HEK293 (cell line): ENCODE measurements at regions not wholly inside any gene's neighbourhood (a gene's known extent, or its start where the extent isn't known, plus 50 kb on each side); places are given as distances from the start of the nearest gene placed in this dataset.

Experiments used
- CTCF ChIA-PET: fragments of 350-600 bp; formaldehyde crosslinking; extraction: SDS; loops from one replicate; lab custom pipeline; 2021; ENCODE audit warnings: antibody characterized with exemption; lab: Yijun Ruan, JAX
- POLR2A ChIA-PET: fragments of 300-600 bp; formaldehyde crosslinking; extraction: SDS; loops from one replicate; lab custom pipeline; 2020; ENCODE audit warnings: antibody characterized with exemption, inconsistent platforms; lab: Yijun Ruan, JAX
- H3K27ac ChIP-seq: fragments of 200-500 bp; sonication (Bioruptor generic); 2 replicates; pipeline ENCODE4 v1.5.1; 2014; ENCODE audit warnings: low read depth, low read length, control low read depth, inconsistent platforms; ENCODE audit errors: extremely low read depth
- H3K36me3 ChIP-seq, 2 experiments: fragments of 200-500 bp in 1 of 2; sonication (Bioruptor generic) in 1 of 2; 1 replicate in 1 of 2; 2 replicates in 1 of 2; pipeline ENCODE4 v1.5.1; 2014 to 2017; ENCODE audit warnings: inconsistent platforms in 2 of 2, low read length in 2 of 2; ENCODE audit not compliant: control insufficient read depth in 2 of 2, insufficient read depth in 1 of 2
- H3K4me1 ChIP-seq: fragments of 200-500 bp; sonication (Bioruptor generic); 2 replicates; pipeline ENCODE4 v1.5.1; 2014; ENCODE audit warnings: mild to moderate bottlenecking, low read length, inconsistent platforms; ENCODE audit not compliant: control insufficient read depth, insufficient read depth
- H3K4me3 ChIP-seq: 2 replicates; pipeline ENCODE4 v1.5.1; 2011; ENCODE audit warnings: low read depth, mild to moderate bottlenecking, control low read depth, low read length, moderate library complexity
- H3K9me3 ChIP-seq: fragments of 200-500 bp; sonication (Bioruptor generic); 2 replicates; pipeline ENCODE4 v1.5.1; 2014; ENCODE audit warnings: low read depth, low read length, inconsistent platforms; ENCODE audit not compliant: control insufficient read depth, insufficient read depth
- BCL11B ChIP-seq: fragments of 450-650 bp; formaldehyde crosslinking; IDR thresholded peaks from 2 replicates; pipeline ENCODE4 v1.5.1; 2016; ENCODE audit warnings: low read depth, missing biosample characterization, missing genetic modification characterization
- GLI4 ChIP-seq: fragments of 450-650 bp; formaldehyde crosslinking; IDR thresholded peaks from 2 replicates; pipeline ENCODE4 v1.5.1; 2016; ENCODE audit warnings: missing biosample characterization, missing genetic modification characterization
- GLIS2 ChIP-seq: fragments of 450-650 bp; formaldehyde crosslinking; IDR thresholded peaks from 2 replicates; pipeline ENCODE4 v1.5.1; 2016; ENCODE audit warnings: missing biosample characterization, missing genetic modification characterization
- IKZF3 ChIP-seq: fragments of 450-650 bp; IDR thresholded peaks from 2 replicates; pipeline ENCODE4 v1.5.0; 2018; ENCODE audit warnings: missing biosample characterization, mild to moderate bottlenecking, missing genetic modification characterization, moderate library complexity
- MYNN ChIP-seq: fragments of 450-650 bp; formaldehyde crosslinking; IDR thresholded peaks from 2 replicates; pipeline ENCODE4 v1.5.1; 2016; ENCODE audit warnings: missing biosample characterization, missing genetic modification characterization, borderline replicate concordance
- RBAK ChIP-seq: fragments of 450-650 bp; formaldehyde crosslinking; IDR thresholded peaks from 2 replicates; pipeline ENCODE4 v1.5.1; 2016; ENCODE audit warnings: missing biosample characterization, missing genetic modification characterization
- SCRT1 ChIP-seq: fragments of 450-650 bp; formaldehyde crosslinking; IDR thresholded peaks from 2 replicates; pipeline ENCODE4 v1.5.1; 2016; ENCODE audit warnings: missing biosample characterization, missing genetic modification characterization, borderline replicate concordance
- ZFP3 ChIP-seq: fragments of 450-650 bp; formaldehyde crosslinking; IDR thresholded peaks from 2 replicates; pipeline ENCODE4 v1.5.1; 2016; ENCODE audit warnings: low read depth, missing biosample characterization, missing genetic modification characterization
- ZNF16 ChIP-seq: fragments of 450-650 bp; formaldehyde crosslinking; IDR thresholded peaks from 2 replicates; pipeline ENCODE4 v1.5.1; 2016; ENCODE audit warnings: low read depth, missing biosample characterization, missing genetic modification characterization
- ZNF175 ChIP-seq: fragments of 450-650 bp; formaldehyde crosslinking; IDR thresholded peaks from 2 replicates; pipeline ENCODE4 v1.5.1; 2016; ENCODE audit warnings: missing biosample characterization, missing genetic modification characterization
- ZNF221 ChIP-seq: fragments of 450-650 bp; formaldehyde crosslinking; IDR thresholded peaks from 2 replicates; pipeline ENCODE4 v1.5.1; 2017; ENCODE audit warnings: missing biosample characterization, missing genetic modification characterization, borderline replicate concordance
- ZNF354C ChIP-seq: fragments of 450-650 bp; formaldehyde crosslinking; IDR thresholded peaks from 2 replicates; pipeline ENCODE4 v1.5.1; 2016; ENCODE audit warnings: missing biosample characterization, missing genetic modification characterization, low read depth, borderline replicate concordance
- ZNF423 ChIP-seq: fragments of 450-650 bp; formaldehyde crosslinking; IDR thresholded peaks from 2 replicates; pipeline ENCODE4 v1.5.1; 2016; ENCODE audit warnings: missing biosample characterization, missing genetic modification characterization
- ZNF571 ChIP-seq: fragments of 450-650 bp; formaldehyde crosslinking; IDR thresholded peaks from 2 replicates; pipeline ENCODE4 v1.5.0; 2017; ENCODE audit warnings: missing biosample characterization, missing genetic modification characterization
- ZNF600 ChIP-seq: fragments of 450-650 bp; formaldehyde crosslinking; IDR thresholded peaks from 2 replicates; pipeline ENCODE4 v1.5.1; 2016; ENCODE audit warnings: missing biosample characterization, missing genetic modification characterization
- ZNF791 ChIP-seq: fragments of 450-650 bp; formaldehyde crosslinking; IDR thresholded peaks from 2 replicates; pipeline ENCODE4 v1.5.1; 2016; ENCODE audit warnings: missing biosample characterization, missing genetic modification characterization
- TF ChIP-seq, protein P1 (sequence below): fragments of 450-650 bp; formaldehyde crosslinking; IDR thresholded peaks from 2 replicates; pipeline ENCODE4 v1.5.1; 2016; ENCODE audit warnings: missing biosample characterization, missing genetic modification characterization, low read depth
- TF ChIP-seq, protein P2 (sequence below): fragments of 450-650 bp; formaldehyde crosslinking; IDR thresholded peaks from 2 replicates; pipeline ENCODE4 v1.5.1; 2016; ENCODE audit warnings: missing biosample characterization, missing genetic modification characterization
- TF ChIP-seq, protein P3 (sequence below): sonication (generic); formaldehyde crosslinking; IDR thresholded peaks from 2 replicates; pipeline ENCODE4 v1.8.1; 2022; ENCODE audit warnings: mild to moderate bottlenecking, moderate library complexity, missing genetic modification reagents

DNA sequence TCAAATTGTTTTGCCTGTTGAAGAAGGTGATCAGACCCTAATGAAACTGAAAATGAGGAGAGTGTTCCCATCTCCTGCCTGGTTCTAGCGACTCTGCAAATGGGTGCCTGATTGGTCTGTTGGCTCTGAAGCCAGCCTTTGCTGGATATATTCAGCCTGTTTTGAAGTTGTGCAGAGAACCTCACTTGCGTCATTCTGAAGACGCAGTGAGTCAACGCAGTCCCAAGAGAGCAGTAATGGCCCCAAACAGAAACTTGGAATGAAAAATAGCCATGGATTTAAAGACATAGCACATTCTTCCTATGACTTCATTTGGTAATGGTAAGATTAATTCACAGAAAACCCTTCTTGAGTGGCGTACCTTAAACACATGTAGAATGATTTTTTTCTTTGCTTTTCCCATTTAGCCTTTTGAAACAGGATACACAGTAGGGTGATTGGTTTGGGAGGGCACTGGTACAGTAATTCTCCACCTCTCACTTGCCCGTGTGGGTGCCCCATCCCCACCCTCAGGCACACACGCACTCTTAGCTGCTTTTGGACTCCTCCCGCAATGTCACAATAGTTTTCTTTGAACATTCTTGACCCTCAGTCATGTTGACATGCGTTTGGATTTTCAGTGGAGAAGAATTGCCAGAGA, 54.1 kb upstream of the ABL1 start (continued):
- TF ChIP-seq ZNF791 (no peak), IKZF3 (tag by site-specific recombination) (peak; percentile 99), ZNF175 (no peak), ZNF571 (tag by site-specific recombination) (no peak), ZNF16 (no peak), ZNF600 (peak; percentile 61), BCL11B (tag by site-specific recombination) (peak; percentile 52; the same call in 1 of the 2 replicates), ZNF221 (tag by site-specific recombination) (no peak), ZFP3 (tag by site-specific recombination) (no peak), SCRT1 (tag by site-specific recombination) (0 out of 2 replicates have a peak, but pooled peaks have one; percentile 16), GLI4 (tag by site-specific recombination) (no peak), RBAK (no peak), GLIS2 (tag by site-specific recombination) (peak; percentile 47), ZNF423 (tag by site-specific recombination) (peak; percentile 92)
- TF ChIP-seq, protein P1, sequence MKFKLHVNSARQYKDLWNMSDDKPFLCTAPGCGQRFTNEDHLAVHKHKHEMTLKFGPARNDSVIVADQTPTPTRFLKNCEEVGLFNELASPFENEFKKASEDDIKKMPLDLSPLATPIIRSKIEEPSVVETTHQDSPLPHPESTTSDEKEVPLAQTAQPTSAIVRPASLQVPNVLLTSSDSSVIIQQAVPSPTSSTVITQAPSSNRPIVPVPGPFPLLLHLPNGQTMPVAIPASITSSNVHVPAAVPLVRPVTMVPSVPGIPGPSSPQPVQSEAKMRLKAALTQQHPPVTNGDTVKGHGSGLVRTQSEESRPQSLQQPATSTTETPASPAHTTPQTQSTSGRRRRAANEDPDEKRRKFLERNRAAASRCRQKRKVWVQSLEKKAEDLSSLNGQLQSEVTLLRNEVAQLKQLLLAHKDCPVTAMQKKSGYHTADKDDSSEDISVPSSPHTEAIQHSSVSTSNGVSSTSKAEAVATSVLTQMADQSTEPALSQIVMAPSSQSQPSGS, result peak; percentile 92
- TF ChIP-seq, protein P2, sequence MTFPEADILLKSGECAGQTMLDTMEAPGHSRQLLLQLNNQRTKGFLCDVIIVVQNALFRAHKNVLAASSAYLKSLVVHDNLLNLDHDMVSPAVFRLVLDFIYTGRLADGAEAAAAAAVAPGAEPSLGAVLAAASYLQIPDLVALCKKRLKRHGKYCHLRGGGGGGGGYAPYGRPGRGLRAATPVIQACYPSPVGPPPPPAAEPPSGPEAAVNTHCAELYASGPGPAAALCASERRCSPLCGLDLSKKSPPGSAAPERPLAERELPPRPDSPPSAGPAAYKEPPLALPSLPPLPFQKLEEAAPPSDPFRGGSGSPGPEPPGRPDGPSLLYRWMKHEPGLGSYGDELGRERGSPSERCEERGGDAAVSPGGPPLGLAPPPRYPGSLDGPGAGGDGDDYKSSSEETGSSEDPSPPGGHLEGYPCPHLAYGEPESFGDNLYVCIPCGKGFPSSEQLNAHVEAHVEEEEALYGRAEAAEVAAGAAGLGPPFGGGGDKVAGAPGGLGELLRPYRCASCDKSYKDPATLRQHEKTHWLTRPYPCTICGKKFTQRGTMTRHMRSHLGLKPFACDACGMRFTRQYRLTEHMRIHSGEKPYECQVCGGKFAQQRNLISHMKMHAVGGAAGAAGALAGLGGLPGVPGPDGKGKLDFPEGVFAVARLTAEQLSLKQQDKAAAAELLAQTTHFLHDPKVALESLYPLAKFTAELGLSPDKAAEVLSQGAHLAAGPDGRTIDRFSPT, result peak; percentile 80

DNA sequence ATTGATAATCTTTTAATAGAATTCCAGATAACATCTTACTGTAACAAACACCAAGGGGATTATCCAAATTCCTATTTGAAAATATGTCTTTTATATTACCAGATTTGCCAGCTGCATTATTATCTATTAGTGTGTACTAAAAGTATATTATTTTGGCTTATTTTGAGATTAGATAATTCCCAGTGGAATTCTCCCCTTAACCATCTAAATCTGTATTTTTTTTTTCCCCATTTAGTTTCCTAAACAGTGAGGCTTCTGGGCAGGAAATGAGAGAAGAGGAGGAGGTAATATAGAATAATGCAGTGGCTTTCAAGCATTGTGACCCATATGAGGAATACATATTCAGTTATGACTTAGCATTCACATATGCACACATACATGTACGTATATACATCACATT, 53.5 kb upstream of the ABL1 start:
- Histone ChIP-seq H3K27ac (no peak overlapping the region), H3K4me1 (no peaks in the 10 kb centered on the region; the same call in 1 of the 2 replicates), H3K9me3 (no peaks in the 10 kb centered on the region)
- POLR2A ChIA-PET, result no interaction called here
- TF ChIP-seq, protein P3, sequence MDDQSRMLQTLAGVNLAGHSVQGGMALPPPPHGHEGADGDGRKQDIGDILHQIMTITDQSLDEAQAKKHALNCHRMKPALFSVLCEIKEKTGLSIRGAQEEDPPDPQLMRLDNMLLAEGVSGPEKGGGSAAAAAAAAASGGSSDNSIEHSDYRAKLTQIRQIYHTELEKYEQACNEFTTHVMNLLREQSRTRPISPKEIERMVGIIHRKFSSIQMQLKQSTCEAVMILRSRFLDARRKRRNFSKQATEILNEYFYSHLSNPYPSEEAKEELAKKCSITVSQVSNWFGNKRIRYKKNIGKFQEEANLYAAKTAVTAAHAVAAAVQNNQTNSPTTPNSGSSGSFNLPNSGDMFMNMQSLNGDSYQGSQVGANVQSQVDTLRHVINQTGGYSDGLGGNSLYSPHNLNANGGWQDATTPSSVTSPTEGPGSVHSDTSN (CRISPR knock-in tag), result no peak
- TF ChIP-seq MYNN (tag by site-specific recombination) (0 out of 2 replicates have a peak, but pooled peaks have one; percentile 2), ZNF354C (tag by site-specific recombination) (no peak)
- TF ChIP-seq, all 188 proteins: peak for 1
- H3K36me3 ChIP-seq, result no peaks in the 10 kb centered on the region
- no peak overlapping the region for H3K4me3 ChIP-seq
- CTCF ChIA-PET, result interaction anchor here (0.6 to 2.6 kb wide), 7 partner anchors 10 to 109 kb away, joined by 3 to 22 read pairs (median 3); no protein-coding TSS in a partner anchor
